Uterus (tissue), 3 donors: ENCODE measurements at regions not wholly inside any gene's neighbourhood (a gene's known extent, or its start where the extent isn't known, plus 50 kb on each side); places are given as distances from the start of the nearest gene placed in this dataset.

Experiments used
- DNase-seq, 2 donors: peaks; one replicate each; pipeline ENCODE4 v3.0.0-alpha.2; 2019 to 2020
- H3K27ac ChIP-seq, 2 donors: fragments of 200-600 bp; sonication (generic); 1 replicate in 1 of 2; 2 replicates in 1 of 2; pipeline ENCODE4 v1.5.1; 2016 to 2018
- H3K27me3 ChIP-seq, 2 donors: fragments of 200-600 bp; sonication (generic); one replicate each; pipeline ENCODE4 v1.5.1; 2018 to 2019; ENCODE audit warnings: control low read depth in 1 of 2
- H3K36me3 ChIP-seq, 2 donors: fragments of 200-600 bp; sonication (generic); one replicate each; pipeline ENCODE4 v1.5.1; 2019; ENCODE audit warnings: control low read depth in 1 of 2
- H3K4me1 ChIP-seq, 2 donors: fragments of 200-600 bp; sonication (generic); one replicate each; pipeline ENCODE4 v1.5.1; 2018 to 2019; ENCODE audit warnings: control low read depth in 1 of 2
- H3K4me3 ChIP-seq, 2 donors: fragments of 200-600 bp; sonication (generic); 1 replicate in 1 of 2; 2 replicates in 1 of 2; pipeline ENCODE4 v1.5.1; 2018 to 2019; ENCODE audit warnings: mild to moderate bottlenecking in 1 of 2
- H3K9me3 ChIP-seq, 2 donors: fragments of 200-600 bp; sonication (generic); one replicate each; pipeline ENCODE4 v1.5.1; 2019; ENCODE audit warnings: control low read depth in 1 of 2
- CTCF ChIP-seq, 4 experiments: fragments of 200-600 bp in 2 of 4; fragments of 450-650 bp in 2 of 4; sonication (generic) in 2 of 4; IDR thresholded peaks; one replicate each; pipeline ENCODE4 v1.5.1; 2016 to 2019; ENCODE audit warnings: antibody characterized with exemption in 4 of 4, mild to moderate bottlenecking in 2 of 4, moderate library complexity in 1 of 4
- POLR2A ChIP-seq, 2 donors: fragments of 450-650 bp; IDR thresholded peaks; one replicate each; pipeline ENCODE4 v1.6.1; 2016; ENCODE audit warnings: antibody characterized with exemption in 2 of 2, mild to moderate bottlenecking in 1 of 2, moderate library complexity in 1 of 2
- intact Hi-C: fragments of 100-400 bp; cut with DNase I; formaldehyde crosslinking; loops from one replicate; pipeline ENCODE4 v1.15.1; 2023; ENCODE audit warnings: low total_unique reads
- donor health status: DM: yes; HTN: yes; CAD: no.

GRCh38 chr6:156718647-156719394, 58.4 kb upstream of the ARID1B start:
- Histone ChIP-seq H3K4me3 (no peak overlapping the region), H3K27ac (peak overlapping the region; percentile 89 to 95), H3K4me1 (no peaks in the 10 kb centered on the region), H3K27me3 (no peaks in the 10 kb centered on the region), H3K36me3 (no peaks in the 10 kb centered on the region), H3K9me3 (no peaks in the 10 kb centered on the region)
- peak; percentile 70 to 75 for DNase-seq
- intact Hi-C loops: no loop called here
- TF ChIP-seq POLR2A (IDR thresholded peaks at IDR 0.05) (no peak), CTCF (IDR thresholded peaks at IDR 0.05) (peak in 1 of 4 experiments; percentile 6)

- Histone ChIP-seq H3K4me3 (no peak overlapping the region), H3K4me1 (no peaks in the 10 kb centered on the region), H3K27me3 (no peaks in the 10 kb centered on the region), H3K27ac (no peak overlapping the region), H3K36me3 (no peaks in the 10 kb centered on the region), H3K9me3 (no peaks in the 10 kb centered on the region)
- TF ChIP-seq CTCF (IDR thresholded peaks at IDR 0.05): no peak
- TF ChIP-seq POLR2A (IDR thresholded peaks at IDR 0.05): no peak
- no peak for DNase-seq
- intact Hi-C loops: no loop called here
Measured at GRCh38 chr6:156717542-156717941, 59.6 kb upstream of the ARID1B start.

- no peak for DNase-seq
- Histone ChIP-seq H3K36me3 (no peaks in the 10 kb centered on the region), H3K27me3 (no peaks in the 10 kb centered on the region), H3K4me1 (no peaks in the 10 kb centered on the region), H3K4me3 (no peak overlapping the region), H3K27ac (no peak overlapping the region), H3K9me3 (no peaks in the 10 kb centered on the region)
- TF ChIP-seq CTCF (IDR thresholded peaks at IDR 0.05): no peak
- no peak for TF ChIP-seq POLR2A (IDR thresholded peaks at IDR 0.05)
- intact Hi-C loops: no loop called here
Measured at GRCh38 chr6:156715839-156716238, 61.3 kb upstream of the ARID1B start.

GRCh38 chr6:156713548-156713947, 63.6 kb upstream of the ARID1B start:
- H3K27me3 ChIP-seq: no peaks in the 10 kb centered on the region
- intact Hi-C loops: no loop called here
- H3K9me3 ChIP-seq: no peaks in the 10 kb centered on the region
- no peaks in the 10 kb centered on the region for H3K36me3 ChIP-seq
- no peak overlapping the region for H3K27ac ChIP-seq
- no peak for DNase-seq
- no peaks in the 10 kb centered on the region for H3K4me1 ChIP-seq
- no peak overlapping the region for H3K4me3 ChIP-seq
- TF ChIP-seq CTCF (IDR thresholded peaks at IDR 0.05): no peak
- TF ChIP-seq POLR2A (IDR thresholded peaks at IDR 0.05): no peak

DNA sequence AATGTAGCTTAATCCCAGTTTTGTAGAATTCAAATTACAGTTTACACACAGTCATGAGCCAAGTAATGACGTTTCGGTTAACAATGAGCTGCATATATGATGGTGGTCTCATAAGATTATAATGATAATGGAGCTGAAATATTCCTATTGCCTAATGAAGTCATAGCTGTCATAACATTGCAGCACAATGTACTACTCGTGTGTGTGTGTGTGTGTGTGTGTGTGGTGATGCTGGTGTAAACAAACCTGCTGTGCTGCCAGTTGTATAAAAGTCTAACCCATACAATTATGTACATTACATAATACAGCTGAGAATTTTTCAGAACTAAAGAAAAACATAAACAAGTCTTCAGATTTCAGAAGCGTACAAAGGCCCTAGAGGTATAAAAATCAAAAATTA, 66.7 kb upstream of the ARID1B start:
- DNase-seq: no peak
- Histone ChIP-seq H3K27me3 (no peaks in the 10 kb centered on the region), H3K36me3 (no peaks in the 10 kb centered on the region), H3K9me3 (no peaks in the 10 kb centered on the region), H3K4me1 (no peaks in the 10 kb centered on the region), H3K4me3 (no peak overlapping the region), H3K27ac (no peak overlapping the region)
- TF ChIP-seq POLR2A (IDR thresholded peaks at IDR 0.05): no peak
- no peak for TF ChIP-seq CTCF (IDR thresholded peaks at IDR 0.05)
- intact Hi-C loops: no loop called here
